ENCODE measurements at regions not wholly inside any gene's neighbourhood (a gene's known extent, or its start where the extent isn't known, plus 50 kb on each side); places are given as distances from the start of the nearest gene placed in this dataset.

GRCh38 chr3:59137415-59137814 lies 87.6 kb upstream of the CFAP20DC start:
- TF ChIP-seq EZH2 (IDR thresholded peaks at IDR 0.05; ENCODE audit: borderline replicate concordance, insufficient read depth, low read length, poor library complexity, severe bottlenecking), result no peak
- no peak for TF ChIP-seq CTCF (IDR thresholded peaks at IDR 0.05; ENCODE audit: poor library complexity, severe bottlenecking)

Measured in neural cell (in vitro differentiated cells).